AG09309 (cell line): ENCODE measurements at regions not wholly inside any gene's neighbourhood (a gene's known extent, or its start where the extent isn't known, plus 50 kb on each side); places are given as distances from the start of the nearest gene placed in this dataset.

Experiments used
- DNase-seq: peaks from one replicate; pipeline ENCODE4 v3.0.0-alpha.2; 2010; ENCODE audit warnings: low read depth
- H3K4me3 ChIP-seq: 2 replicates; pipeline ENCODE4 v1.5.1; 2011; ENCODE audit warnings: mild to moderate bottlenecking, low read depth, low read length, moderate library complexity; ENCODE audit not compliant: control insufficient read depth
- CTCF ChIP-seq: IDR thresholded peaks from 2 replicates; pipeline ENCODE4 v1.5.1; 2011; ENCODE audit warnings: mild to moderate bottlenecking, low read depth, low read length, inconsistent platforms; ENCODE audit not compliant: insufficient read depth, control insufficient read depth; ENCODE audit errors: missing control alignments

GRCh38 chr6:74319292-74319691, 623.3 kb downstream of the CD109 start:
- TF ChIP-seq CTCF, result no peak
- no peak overlapping the region for H3K4me3 ChIP-seq

GRCh38 chr6:74318738-74319137, 622.7 kb downstream of the CD109 start:
- no peak for TF ChIP-seq CTCF
- no peak for DNase-seq
- no peak overlapping the region for H3K4me3 ChIP-seq

More at GRCh38 chr6:74319292-74319691, 623.3 kb downstream of the CD109 start:
- no peak for DNase-seq

- DNase-seq, result no peak
- H3K4me3 ChIP-seq, result no peak overlapping the region
- TF ChIP-seq CTCF, result no peak
Measured at GRCh38 chr6:74312081-74312480, 616.1 kb downstream of the CD109 start.

GRCh38 chr6:74311431-74311830, 615.4 kb downstream of the CD109 start:
- DNase-seq, result no peak
- no peak overlapping the region for H3K4me3 ChIP-seq
- TF ChIP-seq CTCF, result no peak

- DNase-seq, result peak; percentile 63
- TF ChIP-seq CTCF, result no peak
Measured at GRCh38 chr6:74289884-74290283, 593.9 kb downstream of the CD109 start.

GRCh38 chr6:74287932-74288331, 591.9 kb downstream of the CD109 start:
- no peak for DNase-seq
- no peak overlapping the region for H3K4me3 ChIP-seq
- no peak for TF ChIP-seq CTCF

More at GRCh38 chr6:74289884-74290283, 593.9 kb downstream of the CD109 start:
- no peak overlapping the region for H3K4me3 ChIP-seq

- no peak for TF ChIP-seq CTCF
- DNase-seq, result no peak
Measured at GRCh38 chr6:74287441-74287840, 591.4 kb downstream of the CD109 start.

More at GRCh38 chr6:74287441-74287840, 591.4 kb downstream of the CD109 start:
- H3K4me3 ChIP-seq, result no peak overlapping the region
